ENCODE measurements at regions not wholly inside any gene's neighbourhood (a gene's known extent, or its start where the extent isn't known, plus 50 kb on each side); places are given as distances from the start of the nearest gene placed in this dataset.

- H3K27me3 ChIP-seq (ENCODE audit: insufficient read depth, poor library complexity, severe bottlenecking): no peaks in the 10 kb centered on the region
- no peak overlapping the region for H3K4me3 ChIP-seq (ENCODE audit: severe bottlenecking)
- no peak for TF ChIP-seq CTCF (IDR thresholded peaks at IDR 0.05; ENCODE audit: poor library complexity, severe bottlenecking)
- H3K36me3 ChIP-seq (ENCODE audit: low read depth): no peaks in the 10 kb centered on the region
- H3K4me1 ChIP-seq (ENCODE audit: insufficient read depth, poor library complexity, severe bottlenecking): no peaks in the 10 kb centered on the region
- no peak overlapping the region for H3K27ac ChIP-seq (ENCODE audit: poor library complexity, severe bottlenecking)
- ATAC-seq (ENCODE audit: low read depth) (no peak), DNase-seq (ENCODE audit: low spot score) (no peak)
- H3K9me3 ChIP-seq (ENCODE audit: severe bottlenecking): no peaks in the 10 kb centered on the region
Observed at GRCh38 chr20:57849521-57850215, 139.9 kb upstream of the PMEPA1 start.

GRCh38 chr20:57849121-57849520 lies 139.3 kb upstream of the PMEPA1 start:
- no peak for ATAC-seq (ENCODE audit: low read depth)
- Histone ChIP-seq H3K27ac (ENCODE audit: poor library complexity, severe bottlenecking) (no peak overlapping the region), H3K36me3 (ENCODE audit: low read depth) (no peaks in the 10 kb centered on the region), H3K9me3 (ENCODE audit: severe bottlenecking) (no peaks in the 10 kb centered on the region), H3K4me1 (ENCODE audit: insufficient read depth, poor library complexity, severe bottlenecking) (no peaks in the 10 kb centered on the region), H3K4me3 (ENCODE audit: severe bottlenecking) (no peak overlapping the region), H3K27me3 (ENCODE audit: insufficient read depth, poor library complexity, severe bottlenecking) (no peaks in the 10 kb centered on the region)
- no peak for DNase-seq (ENCODE audit: low spot score)
- no peak for TF ChIP-seq CTCF (IDR thresholded peaks at IDR 0.05; ENCODE audit: poor library complexity, severe bottlenecking)

GRCh38 chr20:57848282-57848681 lies 138.5 kb upstream of the PMEPA1 start:
- Histone ChIP-seq H3K4me3 (ENCODE audit: severe bottlenecking) (no peak overlapping the region), H3K27ac (ENCODE audit: poor library complexity, severe bottlenecking) (no peak overlapping the region), H3K4me1 (ENCODE audit: insufficient read depth, poor library complexity, severe bottlenecking) (no peaks in the 10 kb centered on the region), H3K36me3 (ENCODE audit: low read depth) (no peaks in the 10 kb centered on the region), H3K27me3 (ENCODE audit: insufficient read depth, poor library complexity, severe bottlenecking) (no peaks in the 10 kb centered on the region), H3K9me3 (ENCODE audit: severe bottlenecking) (no peaks in the 10 kb centered on the region)
- ATAC-seq (ENCODE audit: low read depth) (no peak), DNase-seq (ENCODE audit: low spot score) (no peak)
- TF ChIP-seq CTCF (IDR thresholded peaks at IDR 0.05; ENCODE audit: poor library complexity, severe bottlenecking): no peak

- Histone ChIP-seq H3K9me3 (ENCODE audit: severe bottlenecking) (no peaks in the 10 kb centered on the region), H3K36me3 (ENCODE audit: low read depth) (no peaks in the 10 kb centered on the region), H3K27me3 (ENCODE audit: insufficient read depth, poor library complexity, severe bottlenecking) (no peaks in the 10 kb centered on the region), H3K4me3 (ENCODE audit: severe bottlenecking) (no peak overlapping the region), H3K27ac (ENCODE audit: poor library complexity, severe bottlenecking) (no peak overlapping the region), H3K4me1 (ENCODE audit: insufficient read depth, poor library complexity, severe bottlenecking) (no peaks in the 10 kb centered on the region)
- DNase-seq (ENCODE audit: low spot score): no peak
- no peak for ATAC-seq (ENCODE audit: low read depth)
- no peak for TF ChIP-seq CTCF (IDR thresholded peaks at IDR 0.05; ENCODE audit: poor library complexity, severe bottlenecking)
Observed at GRCh38 chr20:57847104-57847503, 137.3 kb upstream of the PMEPA1 start.

Data from RWPE2 (cell line).